ENCODE measurements at regions not wholly inside any gene's neighbourhood (a gene's known extent, or its start where the extent isn't known, plus 50 kb on each side); places are given as distances from the start of the nearest gene placed in this dataset.

GRCh38 chr14:98924046-98924445 lies 348.0 kb downstream of the BCL11B start:
- no peak for TF ChIP-seq CTCF (conservative IDR thresholded peaks at IDR 0.05; ENCODE audit: low read depth, low read length)
- TF ChIP-seq USF2 (IDR thresholded peaks at IDR 0.05; ENCODE audit: low read depth, low read length) = no peak
- TF ChIP-seq POLR2A (IDR thresholded peaks at IDR 0.05; ENCODE audit: low read depth, low read length) = no peak
- no peak for TF ChIP-seq RCOR1 (IDR thresholded peaks at IDR 0.05; ENCODE audit: insufficient replicate concordance, low read length)
- no peak for TF ChIP-seq MAFK (IDR thresholded peaks at IDR 0.05; ENCODE audit: low read depth, low read length)
- no peak for TF ChIP-seq MAZ (IDR thresholded peaks at IDR 0.05; ENCODE audit: borderline replicate concordance, low read depth, low read length)
- no peak for TF ChIP-seq NFE2L2 (IDR thresholded peaks at IDR 0.05; ENCODE audit: low read depth, low read length)
- TF ChIP-seq FOS (IDR thresholded peaks at IDR 0.05; ENCODE audit: low read depth, low read length) = no peak
- no peak for TF ChIP-seq MXI1 (IDR thresholded peaks at IDR 0.05; ENCODE audit: borderline replicate concordance, low read depth, low read length)
- TF ChIP-seq RAD21 (IDR thresholded peaks at IDR 0.05; ENCODE audit: low read length) = no peak
- no peak for TF ChIP-seq RFX5 (IDR thresholded peaks at IDR 0.05; ENCODE audit: low read depth, low read length)

All from IMR-90 (cell line).